GM12865 (cell line): ENCODE measurements at regions not wholly inside any gene's neighbourhood (a gene's known extent, or its start where the extent isn't known, plus 50 kb on each side); places are given as distances from the start of the nearest gene placed in this dataset.
A peak's percentile ranks its signal among the peaks of the same experiment; 100 is the strongest.
"Not testable (repeated sequence)": the region's sequence is repeated elsewhere in the genome, so short reads cannot be mapped to it uniquely, and the experiment has no call there.

Experiments used
- DNase-seq: peaks from one replicate; pipeline ENCODE4 v3.0.0; 2010; ENCODE audit warnings: low read depth
- H3K4me3 ChIP-seq: 2 replicates; pipeline ENCODE4 v1.5.1; 2011; ENCODE audit warnings: mild to moderate bottlenecking, low read depth, low read length, control low read depth
- CTCF ChIP-seq: IDR thresholded peaks from 2 replicates; pipeline ENCODE4 v1.5.1; 2011; ENCODE audit warnings: low read length, control low read depth, low read depth, inconsistent platforms; ENCODE audit not compliant: insufficient read depth; ENCODE audit errors: missing control alignments

DNA sequence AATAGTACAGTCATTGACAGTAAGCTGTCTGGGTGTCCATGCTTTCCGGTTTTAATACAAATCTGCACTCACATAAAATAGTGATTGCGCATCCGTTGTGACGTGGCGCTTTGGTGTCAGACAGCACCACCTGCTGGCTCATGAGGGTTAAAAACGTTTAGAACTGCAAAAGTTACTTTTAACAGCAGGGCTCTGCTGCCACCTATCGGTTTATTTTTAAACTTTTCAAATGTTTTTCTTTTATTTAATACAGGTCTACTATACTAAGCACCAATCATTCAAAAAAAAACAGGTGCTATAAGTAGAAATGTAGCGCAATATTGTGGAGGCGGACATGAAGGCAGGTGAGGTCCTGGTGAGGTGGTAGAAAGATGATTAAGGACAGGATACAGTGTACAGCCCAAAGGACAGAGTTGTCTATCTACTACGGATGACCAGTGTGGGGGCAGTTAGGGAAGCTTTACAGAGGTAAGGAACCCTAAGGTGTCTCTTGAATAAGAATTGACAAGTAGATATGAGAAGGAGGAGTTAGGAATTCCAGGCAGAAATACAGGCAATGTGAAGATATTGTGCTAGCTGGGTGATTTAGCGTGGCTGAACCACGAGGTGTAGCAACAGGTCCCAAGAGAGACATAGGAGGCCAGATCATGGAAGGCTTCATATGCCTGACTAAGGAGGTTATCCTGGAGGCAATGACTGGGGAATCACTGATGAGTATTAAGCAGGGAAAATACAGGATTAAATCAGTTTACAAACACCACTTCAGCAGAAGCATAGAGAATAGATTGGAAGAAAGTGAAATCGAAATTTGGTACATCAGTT, 91.5 kb upstream of the PRB2 start:
- no peak overlapping the region for H3K4me3 ChIP-seq
- peak; percentile 91 for DNase-seq
- TF ChIP-seq CTCF: peak; percentile 86

DNA sequence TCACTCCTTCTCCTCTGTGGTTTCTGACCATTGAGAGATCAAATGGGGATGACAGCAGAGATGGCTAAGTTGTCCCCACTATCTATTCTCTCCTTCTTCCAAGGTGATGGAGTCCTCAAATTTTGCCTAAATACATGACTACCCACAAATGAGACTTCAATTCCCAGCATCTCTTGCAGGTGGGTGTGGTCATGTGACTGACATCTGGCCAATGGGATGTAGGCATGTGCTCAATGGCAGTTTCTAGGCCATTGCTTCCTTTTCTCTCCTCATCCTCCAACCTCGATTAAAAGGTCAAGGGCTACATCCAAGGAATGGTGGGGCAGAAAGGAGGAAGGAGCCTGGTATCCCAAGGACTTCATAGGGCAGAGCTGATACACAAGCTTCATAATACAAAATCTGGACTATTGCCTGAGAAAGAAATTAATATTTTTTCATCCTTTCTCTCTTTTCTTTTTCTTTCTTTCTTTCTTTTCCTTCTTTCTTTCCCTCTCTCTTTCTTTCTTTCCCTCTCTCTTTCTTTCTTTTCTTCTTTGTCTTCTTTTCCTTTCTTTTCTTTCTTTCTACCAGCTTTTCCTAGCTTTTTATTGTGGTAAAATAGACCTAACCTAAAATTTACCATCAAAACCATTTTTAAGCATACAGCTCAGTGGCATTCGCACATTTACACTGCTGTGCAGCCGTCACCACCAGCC, 100.9 kb upstream of the PRB2 start:
- H3K4me3 ChIP-seq: no peak overlapping the region
- no peak for TF ChIP-seq CTCF
- no peak for DNase-seq

DNA sequence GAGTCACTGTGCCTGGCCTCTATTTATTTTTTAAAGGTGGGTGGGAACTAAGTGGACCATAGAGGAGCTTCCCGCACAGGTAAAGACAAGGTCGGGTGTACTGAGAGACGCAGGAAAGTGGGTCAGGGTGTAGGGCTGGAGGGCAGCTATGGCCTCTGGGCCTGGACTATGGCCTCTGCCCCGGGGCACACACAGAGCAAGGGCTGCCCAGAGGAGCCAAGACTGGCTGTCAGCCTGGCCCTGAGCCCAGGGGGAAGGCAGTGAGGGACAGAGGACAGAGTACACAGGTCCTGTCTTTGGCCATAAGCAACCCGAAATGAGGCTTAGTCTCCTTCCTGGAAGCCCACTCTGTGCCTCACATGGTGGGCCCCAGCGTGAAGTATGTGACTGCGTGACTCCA, 102.1 kb upstream of the PRB2 start:
- no peak for TF ChIP-seq CTCF
- no peak for DNase-seq
- H3K4me3 ChIP-seq: no peak overlapping the region

GRCh38 chr12:11497995-11498394, 102.6 kb upstream of the PRB2 start:
- peak; percentile 55 for DNase-seq
- TF ChIP-seq CTCF: no peak
- H3K4me3 ChIP-seq: no peak overlapping the region

GRCh38 chr12:11498574-11498973, 103.2 kb upstream of the PRB2 start:
- DNase-seq: peak; percentile 40
- peak; percentile 54 for TF ChIP-seq CTCF
- not testable (repeated sequence) for H3K4me3 ChIP-seq

DNA sequence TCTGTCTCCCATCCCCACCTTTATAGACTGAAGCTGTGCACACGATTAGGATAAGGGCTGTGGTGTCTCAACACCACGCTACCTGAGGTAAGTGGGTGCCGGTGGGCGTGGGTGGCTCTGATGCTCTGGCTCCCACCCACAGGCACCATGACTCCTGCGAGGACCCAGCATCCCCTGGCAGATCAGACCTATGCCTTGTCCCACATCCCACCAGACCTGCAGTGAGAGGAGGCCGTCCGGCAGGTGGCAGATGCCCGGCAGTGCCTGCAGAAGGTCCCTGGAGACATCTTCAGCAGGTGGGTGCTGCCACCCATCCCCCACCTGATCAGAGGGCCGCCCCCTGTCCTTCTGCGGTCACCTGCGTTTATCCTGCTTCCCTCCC, 104.4 kb upstream of the PRB2 start:
- no peak for DNase-seq
- no peak for TF ChIP-seq CTCF
- H3K4me3 ChIP-seq: no peak overlapping the region
